ENCODE measurements at regions not wholly inside any gene's neighbourhood (a gene's known extent, or its start where the extent isn't known, plus 50 kb on each side); places are given as distances from the start of the nearest gene placed in this dataset.

DNA sequence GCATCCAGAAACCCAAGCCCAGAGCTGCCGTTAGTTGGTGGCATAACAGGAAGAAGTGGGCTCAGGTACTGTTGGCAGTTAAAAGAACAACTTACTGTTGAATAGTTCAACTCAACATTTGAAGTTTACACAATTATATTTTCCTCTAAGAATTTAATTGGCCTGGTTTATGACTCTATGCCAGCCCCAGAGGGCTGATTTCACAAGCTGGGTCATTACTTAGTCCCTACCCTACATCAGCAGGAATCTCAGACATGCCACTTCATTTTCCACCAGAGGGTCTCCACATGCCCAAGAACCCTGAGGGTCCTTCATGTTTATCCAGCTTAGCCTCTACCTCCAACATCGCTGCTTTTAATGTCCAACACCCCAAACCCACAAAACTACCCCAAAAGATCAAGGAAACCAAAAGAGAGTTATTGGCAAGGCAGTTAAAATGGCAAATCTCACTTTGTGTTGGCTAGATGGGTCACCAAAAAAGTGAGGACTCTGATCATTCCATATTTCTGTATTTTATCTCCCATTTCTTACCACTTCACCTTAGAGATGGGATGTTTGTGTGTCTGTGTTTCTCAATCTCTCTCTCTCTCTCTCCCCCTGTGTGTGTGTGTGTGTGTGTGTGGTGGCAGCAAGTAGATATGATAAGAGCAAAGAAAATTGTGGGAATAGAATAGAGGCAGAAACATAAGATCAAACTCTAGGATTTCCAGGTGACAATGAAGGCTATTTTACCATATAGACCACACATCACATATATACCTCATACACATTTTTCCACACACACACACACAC, 112.5 kb upstream of the TBX18 start:
- H3K4me3 Mint-ChIP-seq = no peak overlapping the region
- H3K36me3 Mint-ChIP-seq (ENCODE audit: low read depth) = no peaks in the 10 kb centered on the region
- no peaks in the 10 kb centered on the region for H3K27me3 Mint-ChIP-seq (ENCODE audit: low read depth)
- H3K9me3 Mint-ChIP-seq = no peaks in the 10 kb centered on the region
- TF ChIP-seq, protein P1, sequence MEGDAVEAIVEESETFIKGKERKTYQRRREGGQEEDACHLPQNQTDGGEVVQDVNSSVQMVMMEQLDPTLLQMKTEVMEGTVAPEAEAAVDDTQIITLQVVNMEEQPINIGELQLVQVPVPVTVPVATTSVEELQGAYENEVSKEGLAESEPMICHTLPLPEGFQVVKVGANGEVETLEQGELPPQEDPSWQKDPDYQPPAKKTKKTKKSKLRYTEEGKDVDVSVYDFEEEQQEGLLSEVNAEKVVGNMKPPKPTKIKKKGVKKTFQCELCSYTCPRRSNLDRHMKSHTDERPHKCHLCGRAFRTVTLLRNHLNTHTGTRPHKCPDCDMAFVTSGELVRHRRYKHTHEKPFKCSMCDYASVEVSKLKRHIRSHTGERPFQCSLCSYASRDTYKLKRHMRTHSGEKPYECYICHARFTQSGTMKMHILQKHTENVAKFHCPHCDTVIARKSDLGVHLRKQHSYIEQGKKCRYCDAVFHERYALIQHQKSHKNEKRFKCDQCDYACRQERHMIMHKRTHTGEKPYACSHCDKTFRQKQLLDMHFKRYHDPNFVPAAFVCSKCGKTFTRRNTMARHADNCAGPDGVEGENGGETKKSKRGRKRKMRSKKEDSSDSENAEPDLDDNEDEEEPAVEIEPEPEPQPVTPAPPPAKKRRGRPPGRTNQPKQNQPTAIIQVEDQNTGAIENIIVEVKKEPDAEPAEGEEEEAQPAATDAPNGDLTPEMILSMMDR (IDR thresholded peaks at IDR 0.05; ENCODE audit: unreplicated experiment in 3 of 3) = no peak
- H3K27ac Mint-ChIP-seq = no peak overlapping the region
- no peaks in the 10 kb centered on the region for H3K4me1 Mint-ChIP-seq

DNA sequence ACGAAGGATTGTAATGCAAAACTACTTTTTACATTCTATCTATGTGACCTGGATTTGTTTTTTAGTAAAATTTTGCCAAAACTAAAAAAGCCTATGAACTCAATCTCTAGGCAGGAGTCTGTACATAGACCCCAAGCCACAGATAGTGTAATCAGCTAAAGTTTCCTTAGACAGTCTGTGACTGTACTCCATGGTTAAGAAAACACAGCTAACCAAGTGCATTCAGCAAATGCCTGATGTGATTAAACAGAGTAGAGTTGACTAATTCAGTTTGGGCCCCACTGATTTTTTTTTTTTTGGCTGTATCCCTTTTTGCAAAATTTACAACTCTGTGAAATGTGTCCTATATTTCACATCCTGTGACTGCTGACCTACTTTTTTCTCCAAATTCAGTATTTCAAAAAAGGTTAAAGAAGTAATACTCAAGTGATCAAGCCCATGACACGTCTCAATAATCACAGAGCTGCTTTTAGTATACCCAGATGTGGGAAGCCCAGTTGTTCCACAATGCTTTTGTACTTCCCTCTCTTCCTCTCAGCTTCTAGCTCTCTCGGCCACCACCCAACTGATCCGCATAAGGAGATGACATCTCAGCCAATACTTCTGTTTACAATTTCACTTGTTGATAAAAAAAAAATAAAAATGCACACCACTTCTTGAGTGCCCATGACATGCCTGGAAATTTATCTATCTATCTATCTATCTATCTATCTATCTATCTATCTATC, 108.8 kb upstream of the TBX18 start:
- H3K27ac Mint-ChIP-seq = no peak overlapping the region
- no peaks in the 10 kb centered on the region for H3K9me3 Mint-ChIP-seq
- no peaks in the 10 kb centered on the region for H3K27me3 Mint-ChIP-seq (ENCODE audit: low read depth)
- no peaks in the 10 kb centered on the region for H3K4me1 Mint-ChIP-seq
- TF ChIP-seq, protein P1 (IDR thresholded peaks at IDR 0.05; ENCODE audit: unreplicated experiment in 3 of 3) = no peak
- H3K4me3 Mint-ChIP-seq = no peak overlapping the region
- no peaks in the 10 kb centered on the region for H3K36me3 Mint-ChIP-seq (ENCODE audit: low read depth)

DNA sequence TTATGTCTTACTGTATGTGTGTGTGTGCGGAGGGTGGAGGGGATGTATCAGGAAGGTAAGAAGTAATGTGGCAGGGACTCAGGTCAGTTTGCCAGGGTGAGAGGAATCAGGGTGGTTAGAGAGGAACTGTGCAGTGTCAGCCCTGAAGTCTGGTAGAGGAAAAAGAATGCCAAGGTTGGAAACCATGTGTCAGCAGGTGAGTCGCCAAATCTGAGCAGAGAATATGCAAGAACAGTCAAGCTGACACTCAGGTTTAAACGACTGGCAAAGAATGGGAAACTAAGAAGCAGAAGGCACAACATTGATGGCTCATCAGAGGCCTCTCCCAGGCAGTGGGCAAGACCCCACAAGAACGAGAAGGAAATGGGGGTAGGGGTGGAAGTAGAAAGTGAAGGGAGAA, 107.5 kb upstream of the TBX18 start:
- Mint-ChIP-seq H3K9me3 (no peaks in the 10 kb centered on the region), H3K4me1 (no peaks in the 10 kb centered on the region), H3K27me3 (ENCODE audit: low read depth) (no peaks in the 10 kb centered on the region), H3K4me3 (no peak overlapping the region), H3K27ac (no peak overlapping the region), H3K36me3 (ENCODE audit: low read depth) (no peaks in the 10 kb centered on the region)
- TF ChIP-seq, protein P1 (IDR thresholded peaks at IDR 0.05; ENCODE audit: unreplicated experiment in 3 of 3) = no peak

DNA sequence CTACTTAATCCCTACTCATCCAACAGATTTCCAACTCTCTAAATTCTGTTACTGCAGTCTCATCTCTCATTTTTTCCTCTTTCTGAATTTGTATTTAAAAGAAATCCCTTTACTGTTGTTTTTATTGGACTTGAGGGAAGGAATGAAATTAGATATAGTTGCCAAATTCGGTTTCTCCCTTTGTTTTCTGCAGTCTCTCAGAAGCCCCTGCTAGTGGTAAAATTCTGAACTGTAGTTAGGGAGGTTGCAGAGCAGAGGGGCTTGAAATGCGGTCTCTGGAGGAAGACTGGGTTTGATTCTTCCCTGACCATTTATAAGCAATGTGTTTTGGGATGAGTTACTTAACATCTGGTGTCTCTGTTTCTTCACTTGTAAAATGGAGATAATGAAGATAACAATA, 106.3 kb upstream of the TBX18 start:
- Mint-ChIP-seq H3K27me3 (ENCODE audit: low read depth) (no peaks in the 10 kb centered on the region), H3K4me3 (no peak overlapping the region), H3K36me3 (ENCODE audit: low read depth) (no peaks in the 10 kb centered on the region), H3K27ac (no peak overlapping the region), H3K9me3 (no peaks in the 10 kb centered on the region), H3K4me1 (no peaks in the 10 kb centered on the region)
- TF ChIP-seq, protein P1 (IDR thresholded peaks at IDR 0.05; ENCODE audit: unreplicated experiment in 3 of 3) = no peak

DNA sequence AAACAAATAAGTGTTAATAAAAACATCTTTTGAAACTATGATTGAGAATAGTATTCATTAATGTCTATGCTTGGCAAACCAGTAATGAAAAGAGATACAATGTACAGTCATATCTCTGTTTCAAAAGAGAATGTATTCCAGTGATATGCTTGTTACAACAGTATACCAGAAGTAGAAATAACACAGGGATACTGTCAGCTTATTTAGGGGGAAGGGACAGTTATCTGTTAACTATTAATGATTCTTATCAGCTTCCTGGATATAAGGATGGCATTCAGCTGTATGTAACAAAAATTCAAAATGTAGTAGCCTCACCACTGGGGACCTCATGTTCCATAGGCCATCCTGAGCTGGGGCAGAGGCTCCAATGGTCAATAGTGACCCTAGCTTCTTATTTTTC, 103.8 kb upstream of the TBX18 start:
- H3K36me3 Mint-ChIP-seq (ENCODE audit: low read depth) = no peaks in the 10 kb centered on the region
- TF ChIP-seq, protein P1 (IDR thresholded peaks at IDR 0.05; ENCODE audit: unreplicated experiment in 3 of 3) = no peak
- H3K9me3 Mint-ChIP-seq = no peaks in the 10 kb centered on the region
- H3K27me3 Mint-ChIP-seq (ENCODE audit: low read depth) = no peaks in the 10 kb centered on the region
- no peak overlapping the region for H3K27ac Mint-ChIP-seq
- no peak overlapping the region for H3K4me3 Mint-ChIP-seq
- no peaks in the 10 kb centered on the region for H3K4me1 Mint-ChIP-seq

Measured in nephron (organoid).